ENCODE measurements at regions not wholly inside any gene's neighbourhood (a gene's known extent, or its start where the extent isn't known, plus 50 kb on each side); places are given as distances from the start of the nearest gene placed in this dataset.

DNA sequence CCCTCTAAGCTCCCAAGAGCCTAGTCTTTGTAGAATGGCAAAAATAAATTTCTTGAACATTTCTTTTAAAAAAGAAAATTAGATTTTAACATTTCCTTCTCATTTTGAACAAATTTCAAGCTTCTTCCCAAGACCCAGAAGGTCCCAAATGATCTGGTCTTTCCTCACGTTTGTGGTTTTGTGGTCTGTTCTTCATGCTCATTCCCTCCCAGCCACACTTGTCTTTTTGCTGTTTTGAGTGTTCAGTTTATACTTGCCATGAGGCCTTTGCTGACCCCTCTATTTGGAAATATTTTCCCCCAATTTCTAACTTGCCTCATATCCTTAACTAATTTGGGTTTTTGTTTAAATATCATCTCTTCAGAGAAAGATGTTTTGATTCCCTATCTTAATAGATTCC is 133.4 kb upstream of the PAPPA start:
- Mint-ChIP-seq H3K4me3 (no peak overlapping the region), H3K36me3 (no peaks in the 10 kb centered on the region), H3K27ac (no peak overlapping the region), H3K27me3 (ENCODE audit: low read depth in 2 of 2) (no peaks in the 10 kb centered on the region), H3K4me1 (no peaks in the 10 kb centered on the region), H3K9me3 (peaks cover 14 to 31% of the 10 kb centered on the region in 2 donors)
- Histone ChIP-seq H3K36me3 (ENCODE audit: control insufficient read depth, insufficient read depth, low read length) (no peaks in the 10 kb centered on the region), H3K4me3 (ENCODE audit: low read length) (no peak overlapping the region), H3K27me3 (ENCODE audit: control insufficient read depth, insufficient read depth, low read length) (no peaks in the 10 kb centered on the region), H3K27ac (ENCODE audit: low read length) (no peak overlapping the region), H3K9me3 (ENCODE audit: control insufficient read depth, insufficient read depth, low read length) (no peaks in the 10 kb centered on the region), H3K4me1 (ENCODE audit: control insufficient read depth, insufficient read depth, low read length) (no peaks in the 10 kb centered on the region)
- intact Hi-C loops (cut with micrococcal nuclease), result no loop called here
- DNase-seq, result no peak
- WGBS (ENCODE audit: insufficient coverage), result 83% methylated on average over 1 of the region's 1 CpG
- ATAC-seq, result no peak
- TF ChIP-seq, protein P1, sequence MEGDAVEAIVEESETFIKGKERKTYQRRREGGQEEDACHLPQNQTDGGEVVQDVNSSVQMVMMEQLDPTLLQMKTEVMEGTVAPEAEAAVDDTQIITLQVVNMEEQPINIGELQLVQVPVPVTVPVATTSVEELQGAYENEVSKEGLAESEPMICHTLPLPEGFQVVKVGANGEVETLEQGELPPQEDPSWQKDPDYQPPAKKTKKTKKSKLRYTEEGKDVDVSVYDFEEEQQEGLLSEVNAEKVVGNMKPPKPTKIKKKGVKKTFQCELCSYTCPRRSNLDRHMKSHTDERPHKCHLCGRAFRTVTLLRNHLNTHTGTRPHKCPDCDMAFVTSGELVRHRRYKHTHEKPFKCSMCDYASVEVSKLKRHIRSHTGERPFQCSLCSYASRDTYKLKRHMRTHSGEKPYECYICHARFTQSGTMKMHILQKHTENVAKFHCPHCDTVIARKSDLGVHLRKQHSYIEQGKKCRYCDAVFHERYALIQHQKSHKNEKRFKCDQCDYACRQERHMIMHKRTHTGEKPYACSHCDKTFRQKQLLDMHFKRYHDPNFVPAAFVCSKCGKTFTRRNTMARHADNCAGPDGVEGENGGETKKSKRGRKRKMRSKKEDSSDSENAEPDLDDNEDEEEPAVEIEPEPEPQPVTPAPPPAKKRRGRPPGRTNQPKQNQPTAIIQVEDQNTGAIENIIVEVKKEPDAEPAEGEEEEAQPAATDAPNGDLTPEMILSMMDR (IDR thresholded peaks at IDR 0.05), result no peak

DNA sequence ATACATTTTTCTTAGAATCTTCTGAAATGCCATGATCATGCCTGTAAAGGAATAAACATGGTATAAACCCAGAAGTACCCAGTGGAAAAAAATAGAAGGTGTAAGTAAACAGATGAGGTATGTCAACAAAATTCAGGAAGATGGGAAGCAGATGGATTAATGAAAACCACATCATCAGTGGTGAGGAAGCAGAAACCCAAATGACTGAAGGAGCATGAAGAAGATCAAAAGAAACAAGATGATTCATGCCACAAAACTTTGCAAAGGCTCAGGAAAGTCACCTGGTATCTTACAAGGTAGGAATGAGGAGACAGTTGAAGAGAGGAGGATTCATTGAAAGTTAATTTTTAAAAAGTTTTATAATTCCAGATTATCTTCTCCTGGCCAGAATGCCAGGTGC is 132.8 kb upstream of the PAPPA start:
- Histone ChIP-seq H3K27me3 (ENCODE audit: control insufficient read depth, insufficient read depth, low read length) (no peaks in the 10 kb centered on the region), H3K4me1 (ENCODE audit: control insufficient read depth, insufficient read depth, low read length) (no peaks in the 10 kb centered on the region), H3K27ac (ENCODE audit: low read length) (no peak overlapping the region), H3K9me3 (ENCODE audit: control insufficient read depth, insufficient read depth, low read length) (no peaks in the 10 kb centered on the region), H3K4me3 (ENCODE audit: low read length) (no peak overlapping the region), H3K36me3 (ENCODE audit: control insufficient read depth, insufficient read depth, low read length) (no peaks in the 10 kb centered on the region)
- no peak overlapping the region for H3K4me3 Mint-ChIP-seq
- H3K36me3 Mint-ChIP-seq, result no peaks in the 10 kb centered on the region
- ATAC-seq (no peak), DNase-seq (no peak)
- intact Hi-C loops (cut with micrococcal nuclease), result no loop called here
- peaks cover 19 to 31% of the 10 kb centered on the region in 2 donors for H3K9me3 Mint-ChIP-seq
- TF ChIP-seq, protein P1 (IDR thresholded peaks at IDR 0.05), result no peak
- H3K4me1 Mint-ChIP-seq, result no peaks in the 10 kb centered on the region
- no peaks in the 10 kb centered on the region for H3K27me3 Mint-ChIP-seq (ENCODE audit: low read depth in 2 of 2)
- H3K27ac Mint-ChIP-seq, result no peak overlapping the region

DNA sequence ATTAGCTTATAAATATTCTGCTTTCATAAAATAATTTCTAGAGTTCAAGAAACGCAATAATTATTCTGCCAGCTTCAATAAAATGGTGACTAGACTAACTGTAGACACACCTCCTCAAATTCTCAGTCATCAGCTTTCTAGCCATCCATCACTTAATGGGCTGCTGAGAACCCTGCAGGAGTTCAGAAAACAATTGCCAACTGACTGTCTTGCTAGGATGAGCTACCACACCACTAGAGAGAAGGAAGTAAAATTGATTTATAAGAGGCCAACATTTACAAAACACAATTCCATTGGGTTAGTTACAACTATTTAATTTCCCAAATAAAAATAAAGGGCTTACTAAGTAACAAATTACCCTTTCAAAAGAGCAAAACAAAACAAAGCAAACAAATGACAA is 126.5 kb upstream of the PAPPA start:
- H3K9me3 ChIP-seq (ENCODE audit: control insufficient read depth, insufficient read depth, low read length), result no peaks in the 10 kb centered on the region
- H3K27me3 Mint-ChIP-seq (ENCODE audit: low read depth in 2 of 2), result no peaks in the 10 kb centered on the region
- no peaks in the 10 kb centered on the region for H3K4me1 Mint-ChIP-seq
- peaks cover 17 to 25% of the 10 kb centered on the region in 2 donors for H3K9me3 Mint-ChIP-seq
- no peak overlapping the region for H3K4me3 Mint-ChIP-seq
- H3K27ac ChIP-seq (ENCODE audit: low read length), result no peak overlapping the region
- TF ChIP-seq, protein P1 (IDR thresholded peaks at IDR 0.05), result no peak
- no peaks in the 10 kb centered on the region for H3K36me3 Mint-ChIP-seq
- H3K4me3 ChIP-seq (ENCODE audit: low read length), result no peak overlapping the region
- WGBS (ENCODE audit: insufficient coverage), result 69% methylated on average over 1 of the region's 1 CpG
- H3K4me1 ChIP-seq (ENCODE audit: control insufficient read depth, insufficient read depth, low read length), result no peaks in the 10 kb centered on the region
- no peak for ATAC-seq
- no peaks in the 10 kb centered on the region for H3K27me3 ChIP-seq (ENCODE audit: control insufficient read depth, insufficient read depth, low read length)
- DNase-seq, result no peak
- no peaks in the 10 kb centered on the region for H3K36me3 ChIP-seq (ENCODE audit: control insufficient read depth, insufficient read depth, low read length)
- intact Hi-C loops (cut with micrococcal nuclease), result no loop called here
- no peak overlapping the region for H3K27ac Mint-ChIP-seq

DNA sequence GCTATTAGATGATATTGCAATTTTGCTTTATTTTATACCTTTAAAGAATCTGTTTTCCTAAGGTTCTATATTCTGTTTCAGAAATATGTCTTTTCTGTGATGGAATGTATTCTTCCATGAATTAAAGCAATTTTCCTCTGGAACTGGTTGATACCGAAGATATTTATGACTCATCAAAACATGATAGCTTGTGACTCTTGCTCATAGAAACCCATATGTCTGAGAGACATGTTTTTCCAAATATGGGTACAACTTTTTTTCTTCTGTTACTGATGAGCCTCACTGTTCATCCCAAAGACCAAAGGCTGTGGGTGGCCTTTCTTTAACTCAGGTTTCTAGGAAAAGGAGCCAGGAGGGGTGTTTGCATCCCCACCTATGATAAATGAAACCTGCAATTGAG is 126.1 kb upstream of the PAPPA start:
- no peak overlapping the region for H3K4me3 Mint-ChIP-seq
- TF ChIP-seq, protein P1 (IDR thresholded peaks at IDR 0.05), result no peak
- no peak overlapping the region for H3K27ac Mint-ChIP-seq
- H3K4me1 ChIP-seq (ENCODE audit: control insufficient read depth, insufficient read depth, low read length), result no peaks in the 10 kb centered on the region
- no peaks in the 10 kb centered on the region for H3K4me1 Mint-ChIP-seq
- H3K9me3 ChIP-seq (ENCODE audit: control insufficient read depth, insufficient read depth, low read length), result no peaks in the 10 kb centered on the region
- no peaks in the 10 kb centered on the region for H3K36me3 ChIP-seq (ENCODE audit: control insufficient read depth, insufficient read depth, low read length)
- DNase-seq, result no peak
- WGBS (ENCODE audit: insufficient coverage), result 82% methylated on average over 1 of the region's 1 CpG
- no peaks in the 10 kb centered on the region for H3K27me3 Mint-ChIP-seq (ENCODE audit: low read depth in 2 of 2)
- peaks cover 17 to 25% of the 10 kb centered on the region in 2 donors for H3K9me3 Mint-ChIP-seq
- no peaks in the 10 kb centered on the region for H3K27me3 ChIP-seq (ENCODE audit: control insufficient read depth, insufficient read depth, low read length)
- intact Hi-C loops (cut with micrococcal nuclease), result no loop called here
- no peak for ATAC-seq
- no peaks in the 10 kb centered on the region for H3K36me3 Mint-ChIP-seq
- H3K27ac ChIP-seq (ENCODE audit: low read length), result no peak overlapping the region
- no peak overlapping the region for H3K4me3 ChIP-seq (ENCODE audit: low read length)

All from natural killer cell (primary cell).